ENCODE measurements at regions not wholly inside any gene's neighbourhood (a gene's known extent, or its start where the extent isn't known, plus 50 kb on each side); places are given as distances from the start of the nearest gene placed in this dataset.

DNA sequence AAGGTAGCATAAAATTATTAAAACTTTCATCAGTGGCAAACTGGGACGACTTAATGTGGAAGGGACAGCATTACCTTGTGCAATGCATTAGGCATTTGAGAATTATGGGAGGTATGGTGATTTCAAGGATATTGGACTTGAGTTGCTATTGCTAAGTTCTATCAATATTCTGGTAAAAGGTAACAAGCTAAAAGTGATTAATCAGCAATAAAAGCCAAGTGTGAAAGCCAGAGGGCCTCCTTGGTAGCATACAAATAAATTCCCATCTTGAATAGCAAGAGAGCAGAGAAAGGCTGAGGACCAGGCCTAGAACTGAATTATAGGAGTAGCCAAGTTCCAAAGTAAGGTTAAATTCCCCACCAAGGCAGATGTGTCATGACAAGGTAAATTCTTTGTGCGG is 74.2 kb upstream of the KCNH7 start:
- TF ChIP-seq, protein P1, sequence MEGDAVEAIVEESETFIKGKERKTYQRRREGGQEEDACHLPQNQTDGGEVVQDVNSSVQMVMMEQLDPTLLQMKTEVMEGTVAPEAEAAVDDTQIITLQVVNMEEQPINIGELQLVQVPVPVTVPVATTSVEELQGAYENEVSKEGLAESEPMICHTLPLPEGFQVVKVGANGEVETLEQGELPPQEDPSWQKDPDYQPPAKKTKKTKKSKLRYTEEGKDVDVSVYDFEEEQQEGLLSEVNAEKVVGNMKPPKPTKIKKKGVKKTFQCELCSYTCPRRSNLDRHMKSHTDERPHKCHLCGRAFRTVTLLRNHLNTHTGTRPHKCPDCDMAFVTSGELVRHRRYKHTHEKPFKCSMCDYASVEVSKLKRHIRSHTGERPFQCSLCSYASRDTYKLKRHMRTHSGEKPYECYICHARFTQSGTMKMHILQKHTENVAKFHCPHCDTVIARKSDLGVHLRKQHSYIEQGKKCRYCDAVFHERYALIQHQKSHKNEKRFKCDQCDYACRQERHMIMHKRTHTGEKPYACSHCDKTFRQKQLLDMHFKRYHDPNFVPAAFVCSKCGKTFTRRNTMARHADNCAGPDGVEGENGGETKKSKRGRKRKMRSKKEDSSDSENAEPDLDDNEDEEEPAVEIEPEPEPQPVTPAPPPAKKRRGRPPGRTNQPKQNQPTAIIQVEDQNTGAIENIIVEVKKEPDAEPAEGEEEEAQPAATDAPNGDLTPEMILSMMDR (IDR thresholded peaks at IDR 0.05 in 4 of 5, conservative IDR thresholded peaks at IDR 0.05 in 1 of 5), result no peak
- TF ChIP-seq POLR2A (IDR thresholded peaks at IDR 0.05), result no peak
